ENCODE measurements at regions not wholly inside any gene's neighbourhood (a gene's known extent, or its start where the extent isn't known, plus 50 kb on each side); places are given as distances from the start of the nearest gene placed in this dataset.

DNA sequence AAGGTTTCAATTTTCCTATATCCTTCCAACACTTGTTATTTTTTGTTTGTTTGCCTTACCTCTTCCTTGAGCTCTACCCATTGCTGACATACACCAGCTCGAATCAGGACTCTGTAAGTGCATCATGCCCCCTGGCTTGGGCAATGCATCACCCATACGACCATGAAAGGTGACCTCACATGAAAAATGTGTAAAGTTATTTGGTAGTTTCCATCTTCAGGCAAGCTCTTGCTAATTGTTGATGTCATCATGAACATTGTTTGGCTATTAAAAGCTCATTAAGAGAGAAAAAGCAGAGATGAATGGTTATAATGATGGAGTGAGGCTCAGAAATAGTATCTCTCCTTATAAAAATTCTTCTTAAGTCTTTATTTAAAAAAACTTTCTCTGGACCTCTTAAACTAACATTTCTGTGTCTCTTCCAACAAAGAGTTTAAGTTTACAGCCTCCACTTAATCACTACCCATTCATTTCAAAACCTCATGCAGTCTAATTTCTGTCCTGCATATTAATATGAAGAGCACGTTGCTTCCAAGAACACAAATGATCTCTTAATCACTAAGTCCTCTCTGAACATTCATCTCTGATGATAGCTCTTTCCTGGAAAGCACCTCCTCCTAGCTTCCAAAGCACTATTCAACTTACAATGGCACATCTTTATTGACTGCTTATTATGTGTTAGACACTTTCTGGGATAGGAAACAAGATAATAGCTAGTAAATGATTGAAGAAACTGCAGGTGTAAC, 236.3 kb downstream of the NFKBIZ start:
- DNase-seq: no peak

DNA sequence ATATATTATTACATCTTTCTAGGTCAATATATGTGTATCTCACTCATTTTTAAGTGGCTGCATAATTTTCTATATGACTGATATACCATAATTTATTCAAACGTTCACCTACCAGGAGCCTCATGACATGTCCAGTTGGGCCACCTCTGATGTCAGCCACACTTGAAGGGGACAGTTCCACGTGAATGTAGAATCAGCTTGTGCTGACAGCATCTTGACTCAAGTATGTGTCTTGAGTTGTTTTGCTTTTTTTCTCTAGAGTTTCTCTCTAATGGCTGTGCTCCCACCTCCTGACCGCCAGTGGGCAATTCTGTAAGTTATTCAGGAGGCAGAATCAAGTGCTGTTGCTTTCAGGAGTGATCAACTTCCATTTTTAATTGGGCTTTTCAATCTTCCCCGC, 237.9 kb downstream of the NFKBIZ start:
- DNase-seq: no peak

DNA sequence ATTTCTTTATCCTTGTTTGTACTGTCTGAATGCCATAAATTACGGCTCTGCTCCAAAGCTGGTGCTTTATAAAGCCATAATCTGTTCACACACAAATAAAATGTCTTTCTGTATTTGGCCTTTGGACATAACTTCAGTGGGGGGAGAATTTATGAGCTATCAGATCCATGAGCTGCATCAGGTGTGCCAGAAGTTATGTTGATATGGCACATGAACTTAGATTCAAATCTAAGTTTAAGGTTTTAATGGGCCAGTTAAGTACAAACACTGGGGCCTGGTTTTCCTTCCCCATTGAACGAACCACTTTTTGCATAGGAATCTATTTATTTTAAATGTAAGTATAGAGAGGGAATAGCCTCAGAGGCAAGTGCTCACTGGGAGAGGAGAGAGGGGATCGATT, 239.9 kb downstream of the NFKBIZ start:
- no peak for DNase-seq

DNA sequence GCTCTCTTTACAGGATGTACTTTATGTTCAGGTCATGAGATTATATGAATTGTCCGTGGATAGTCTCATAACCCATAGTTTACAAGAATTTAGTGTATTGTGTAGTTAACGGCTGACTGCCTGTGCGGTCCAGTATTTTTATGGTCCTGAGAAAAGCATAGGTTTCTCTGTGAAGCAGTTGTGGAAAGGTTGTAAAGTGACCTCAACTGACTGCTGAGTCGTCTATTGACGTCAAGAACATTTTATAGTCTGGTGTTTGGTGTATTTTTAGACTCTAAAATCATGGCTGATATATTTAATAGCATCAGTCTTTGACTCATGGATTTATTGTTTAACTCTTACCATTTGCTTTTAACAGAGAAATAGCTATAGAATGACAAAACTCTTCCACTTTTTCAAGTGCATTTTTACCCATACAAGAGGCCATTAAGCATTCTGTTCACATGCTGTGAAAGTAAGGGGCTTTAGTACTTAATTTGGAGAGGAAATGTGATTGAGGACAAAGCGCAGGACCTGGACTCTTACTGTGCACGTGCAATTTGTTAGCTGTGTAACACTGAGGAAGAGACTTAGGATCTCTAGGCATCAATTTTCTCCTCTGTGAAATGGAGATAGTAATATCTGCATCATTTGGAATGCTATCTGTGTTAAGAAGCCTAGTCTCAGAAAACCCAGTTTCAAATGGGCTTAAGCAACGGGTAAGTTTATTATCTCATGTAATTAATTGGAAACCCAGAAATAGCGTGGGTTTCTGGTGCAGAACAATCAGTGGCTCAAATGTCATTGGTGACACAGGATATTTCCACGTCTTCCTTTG, 240.8 kb downstream of the NFKBIZ start:
- DNase-seq: no peak

DNA sequence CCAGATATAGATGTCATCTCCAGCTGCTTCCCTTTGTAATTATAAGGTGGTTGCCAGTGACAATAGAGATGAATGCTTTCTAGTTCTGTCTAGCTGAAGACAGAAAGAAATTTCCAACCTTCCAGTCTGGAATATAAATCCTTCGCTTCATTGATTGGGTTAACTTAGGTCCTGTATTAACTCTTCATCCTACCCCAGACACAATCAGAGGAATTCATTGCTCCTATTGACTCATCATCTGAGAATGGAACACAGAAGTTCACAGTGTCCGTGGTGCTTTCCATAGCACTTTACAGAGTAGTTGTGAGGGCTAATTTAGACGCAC, 241.4 kb downstream of the NFKBIZ start:
- DNase-seq: no peak

DNA sequence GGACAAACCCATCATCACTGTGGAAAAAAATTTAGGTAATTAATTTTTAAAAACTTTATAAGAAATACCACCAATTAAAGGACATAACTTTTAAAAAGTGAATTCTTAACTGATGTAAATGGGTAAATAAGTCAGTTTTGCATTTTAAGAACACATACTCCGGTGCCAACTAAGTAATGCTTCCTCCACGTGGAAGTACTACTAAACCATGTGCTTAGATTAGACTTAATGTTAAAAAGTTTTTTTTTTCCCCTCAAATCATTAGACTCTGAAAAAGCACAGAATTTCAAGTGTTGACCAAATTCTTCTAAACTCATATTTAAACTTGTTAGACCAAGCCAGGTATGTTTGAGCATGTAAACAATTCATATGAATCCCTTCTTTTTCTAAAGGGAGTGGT, 242.0 kb downstream of the NFKBIZ start:
- DNase-seq: no peak

DNA sequence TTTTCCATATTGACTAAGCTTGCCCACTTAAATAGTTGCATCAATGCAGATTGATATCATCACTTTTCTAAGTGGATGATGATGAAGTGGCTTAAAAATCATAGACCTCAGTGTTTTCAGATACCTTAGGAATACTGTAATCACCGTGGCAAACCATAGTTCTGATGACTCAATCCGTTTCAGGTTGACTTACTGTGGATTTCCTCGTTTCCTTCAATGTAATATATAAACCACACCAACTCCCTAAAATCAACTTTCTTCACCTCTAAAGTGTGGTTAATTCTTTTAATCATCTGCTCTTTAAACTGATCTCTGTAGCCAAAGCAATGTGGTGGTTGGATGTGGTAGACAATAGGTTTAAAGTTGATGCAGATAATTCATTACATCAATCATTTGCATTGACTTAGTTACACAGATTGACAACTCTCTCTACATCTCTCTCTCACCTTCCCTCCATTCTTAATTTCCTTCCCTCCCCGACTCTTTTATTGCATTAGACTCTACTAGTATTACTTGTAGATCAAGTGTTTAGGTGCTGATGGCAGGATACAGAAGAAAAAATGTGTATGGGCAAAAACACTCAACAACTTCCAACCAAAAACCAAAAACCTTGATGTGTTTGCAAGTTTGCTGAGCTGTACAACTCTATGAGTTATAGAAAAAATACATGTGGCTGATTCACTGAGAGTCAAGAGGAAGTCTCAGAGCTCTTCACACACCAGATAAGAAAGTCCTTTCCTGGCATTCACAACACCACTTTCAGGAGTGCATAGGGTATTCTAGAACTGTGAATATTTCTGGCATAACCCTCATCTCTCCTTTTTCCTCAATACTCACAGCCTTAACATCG, 243.5 kb downstream of the NFKBIZ start:
- DNase-seq: no peak

DNA sequence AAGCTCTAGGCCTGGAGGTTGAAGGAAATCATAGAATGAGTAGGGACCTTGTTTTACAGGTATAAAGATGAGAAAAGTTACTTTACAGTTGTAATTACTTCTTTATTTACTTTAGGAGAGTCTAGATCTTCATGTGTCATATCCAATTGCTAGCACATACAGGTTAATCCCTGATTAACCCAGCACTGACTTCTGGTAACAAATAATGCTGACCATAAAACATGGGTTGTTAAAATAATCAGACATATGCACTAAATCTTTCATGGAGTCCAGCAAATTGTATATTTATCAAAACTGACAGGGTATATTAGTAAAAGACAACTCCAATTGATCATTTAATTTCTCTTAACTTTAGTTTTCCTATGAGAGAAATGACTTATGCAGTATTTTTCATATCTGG, 245.2 kb downstream of the NFKBIZ start:
- DNase-seq: no peak

DNA sequence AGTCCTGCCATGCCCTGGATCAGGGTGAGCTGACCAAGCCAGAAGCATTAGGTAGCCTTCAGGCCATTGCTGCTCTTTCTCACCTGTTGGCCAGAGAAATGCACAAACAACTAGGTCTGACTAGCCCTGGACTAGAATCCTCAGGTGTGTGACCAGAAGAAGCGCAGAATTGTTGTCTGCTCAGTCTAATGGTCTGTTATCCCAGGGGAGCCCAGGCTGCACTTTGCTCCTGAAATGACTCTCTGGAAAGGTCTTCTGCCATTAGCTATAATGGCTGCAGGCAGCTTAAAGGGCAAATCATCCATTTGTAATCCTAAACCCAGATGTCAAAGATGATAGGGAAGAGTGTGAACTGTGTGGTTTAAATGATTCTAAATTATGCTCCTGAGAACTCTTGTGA, 246.1 kb downstream of the NFKBIZ start:
- no peak for DNase-seq

DNA sequence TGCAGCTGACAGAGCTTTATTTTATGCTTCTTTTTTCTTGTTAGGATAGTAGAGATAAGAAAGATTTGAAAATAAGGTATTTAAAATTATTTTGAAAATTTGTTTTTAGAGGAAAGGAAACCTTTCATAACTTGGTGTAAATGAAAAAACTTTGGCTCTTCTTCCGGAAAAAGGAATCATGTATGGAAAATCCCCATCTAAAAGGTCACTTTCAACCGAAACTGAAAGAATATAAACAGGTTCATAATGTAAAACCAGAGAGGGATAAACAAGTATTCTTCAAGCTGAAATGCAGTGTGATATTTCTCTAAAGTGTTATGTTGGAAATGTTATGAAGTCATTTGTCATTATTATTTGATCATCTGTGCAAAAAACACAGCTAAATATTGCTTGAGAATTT, 246.8 kb downstream of the NFKBIZ start:
- DNase-seq: no peak

DNA sequence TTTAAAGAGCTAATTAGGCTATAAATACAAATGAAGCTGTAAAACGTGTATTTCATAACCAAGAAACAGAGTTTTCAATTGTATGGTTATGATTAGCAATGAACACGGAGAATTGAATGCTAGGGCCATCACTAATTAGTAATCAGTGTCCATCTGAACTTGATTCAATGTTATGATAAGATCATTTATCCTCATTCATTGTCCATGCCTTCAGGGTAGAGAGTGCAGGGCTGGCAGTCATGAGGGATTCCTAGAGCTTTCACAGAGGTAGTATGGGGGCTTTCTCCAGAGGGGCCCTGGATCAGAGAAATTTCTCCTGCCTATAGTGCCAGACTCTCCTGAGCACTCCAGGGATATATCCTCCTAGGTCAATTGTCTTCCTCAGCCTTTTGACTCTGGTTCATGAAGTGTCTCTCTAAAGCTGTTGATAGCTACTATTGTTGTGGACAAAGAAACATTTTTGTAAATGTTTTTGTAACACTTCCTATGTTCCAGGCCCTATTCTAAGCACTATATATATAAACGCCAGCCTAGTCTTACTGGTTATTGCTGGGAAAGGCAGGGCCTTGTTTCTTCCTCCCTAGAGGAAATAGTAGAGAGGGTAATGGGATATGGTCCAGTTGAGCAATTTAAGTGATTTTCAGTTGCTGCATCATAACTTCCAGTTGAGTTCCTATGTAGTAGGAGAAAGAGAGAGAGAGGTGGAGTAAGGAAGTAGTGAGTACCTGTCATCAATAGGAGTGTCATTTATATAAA, 249.0 kb downstream of the NFKBIZ start:
- DNase-seq: no peak

DNA sequence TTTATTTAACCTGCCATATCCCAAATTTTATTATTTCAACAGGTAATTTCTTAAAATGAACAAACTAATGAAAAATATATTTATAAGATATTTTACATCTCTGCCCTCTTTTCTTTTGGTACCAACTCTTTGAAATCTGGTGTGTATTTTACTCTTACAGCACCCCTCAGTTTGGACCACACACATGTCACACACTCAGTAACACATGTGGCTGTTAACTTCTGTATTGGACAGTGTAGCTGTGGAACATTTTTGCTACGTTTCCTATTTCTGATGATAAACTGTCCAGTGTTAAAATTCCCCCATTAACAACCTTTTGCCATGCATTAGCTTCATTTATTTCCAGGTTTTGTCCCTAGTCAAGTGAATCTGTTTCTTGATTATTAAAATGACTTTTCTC, 250.6 kb downstream of the NFKBIZ start:
- DNase-seq: no peak

DNA sequence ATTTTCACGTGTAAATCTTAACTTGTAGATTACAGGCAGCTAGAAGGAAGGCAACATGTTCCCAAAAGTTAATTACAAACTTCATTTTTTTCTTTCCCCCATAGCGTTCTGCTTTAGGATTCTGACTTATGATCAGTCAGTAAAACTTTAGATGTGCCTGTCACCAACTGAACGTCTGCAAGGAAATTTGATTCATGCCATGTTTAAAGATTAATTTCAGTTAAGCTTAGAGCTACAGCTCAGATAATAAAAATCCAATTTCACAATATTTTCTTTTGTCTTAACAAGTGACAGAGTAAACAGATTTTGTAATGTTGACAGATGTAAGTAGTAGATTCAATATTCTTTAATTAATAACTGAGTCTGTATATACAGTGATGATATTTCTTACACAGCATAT, 253.1 kb downstream of the NFKBIZ start:
- DNase-seq: no peak

DNA sequence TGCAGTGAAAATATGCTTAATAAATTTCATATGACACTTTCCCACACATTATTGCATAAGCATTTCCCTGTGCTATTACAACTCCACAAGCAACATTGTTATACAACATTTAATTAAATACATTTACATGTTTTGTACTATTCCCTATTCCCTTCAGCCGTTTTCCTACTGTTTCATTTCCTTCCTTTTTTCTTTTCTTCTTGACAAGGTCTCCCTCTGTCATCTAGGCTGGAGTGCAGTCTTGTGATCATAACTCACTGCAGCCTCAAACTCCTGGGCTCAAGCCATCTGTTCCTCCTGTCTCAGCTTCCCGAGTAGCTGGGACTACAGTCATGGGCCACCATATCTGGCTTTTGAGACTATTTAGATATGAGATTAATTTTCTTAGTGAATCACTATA, 254.7 kb downstream of the NFKBIZ start:
- no peak for DNase-seq

DNA sequence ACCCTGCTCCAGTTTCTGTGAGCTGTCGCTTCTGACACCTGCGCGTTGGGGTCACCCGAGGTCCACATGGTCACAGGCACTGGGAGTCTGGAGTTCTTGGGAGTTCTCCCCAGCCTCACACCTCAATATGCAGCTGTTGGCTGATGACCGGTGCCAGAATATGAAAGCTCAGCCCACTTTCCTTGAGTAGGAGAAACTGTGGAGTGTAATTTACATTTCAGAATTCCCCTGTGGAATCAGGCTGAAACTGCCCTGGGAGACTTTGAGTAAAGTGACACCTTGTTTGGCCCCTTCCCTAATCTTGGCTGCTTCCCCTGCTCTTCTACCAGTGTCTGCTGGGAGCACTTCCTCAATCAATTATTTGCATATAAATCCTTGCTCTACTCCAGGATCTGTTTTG, 255.9 kb downstream of the NFKBIZ start:
- DNase-seq: no peak

DNA sequence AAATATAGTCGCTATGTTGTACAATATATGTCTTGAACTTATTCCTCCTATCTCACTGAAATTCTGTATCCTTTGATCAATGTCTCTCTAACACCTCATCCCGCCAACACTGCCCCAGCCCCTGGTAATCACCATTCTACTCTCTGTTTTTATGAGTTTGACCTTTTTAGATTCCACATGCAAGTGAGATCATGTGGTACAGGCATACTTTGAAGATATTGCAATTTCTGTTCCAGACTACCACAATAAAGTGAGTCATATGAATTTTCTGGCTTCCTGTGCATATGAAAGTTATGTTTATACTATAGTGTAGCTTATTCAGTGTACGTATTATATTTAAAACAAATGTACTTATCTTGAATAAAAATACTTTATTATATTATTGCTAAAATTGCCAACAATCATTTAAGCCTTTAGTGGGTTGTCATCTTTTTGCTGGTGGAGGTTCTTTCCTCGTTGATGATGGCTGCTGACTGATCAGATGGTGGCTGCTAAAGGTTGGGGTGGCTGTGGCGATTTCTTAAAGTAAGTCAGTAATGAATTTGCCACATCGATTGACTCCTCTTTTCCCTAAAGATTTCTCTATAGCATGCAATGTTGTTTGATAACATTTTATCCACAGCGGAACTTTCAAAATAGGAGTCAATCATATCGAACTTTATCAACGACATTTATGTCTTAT, 257.2 kb downstream of the NFKBIZ start:
- DNase-seq: no peak

DNA sequence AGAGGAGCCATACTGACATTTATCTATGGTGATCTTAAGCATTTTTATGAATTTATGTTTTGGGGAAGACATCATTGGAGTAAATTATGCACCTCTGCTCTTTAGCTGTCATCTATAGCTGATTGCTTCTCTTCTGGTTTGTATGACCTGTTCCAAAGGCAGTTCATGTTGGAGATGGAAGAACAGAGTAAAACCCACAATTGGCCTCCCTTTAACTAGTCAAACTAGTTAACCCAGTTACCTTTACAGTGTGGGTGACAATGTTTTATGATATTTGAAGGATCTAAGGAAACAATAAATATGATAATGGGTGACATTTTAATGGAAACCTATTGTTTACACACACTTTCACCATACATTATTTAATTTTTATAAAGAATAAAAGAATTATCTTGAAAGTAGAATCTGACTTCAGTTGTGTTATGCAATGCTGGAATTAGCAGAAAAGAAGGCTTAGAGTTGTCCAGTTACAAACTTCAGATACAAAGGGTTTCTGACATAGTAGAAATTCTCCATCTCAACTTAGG, 263.5 kb downstream of the NFKBIZ start:
- no peak for DNase-seq

DNA sequence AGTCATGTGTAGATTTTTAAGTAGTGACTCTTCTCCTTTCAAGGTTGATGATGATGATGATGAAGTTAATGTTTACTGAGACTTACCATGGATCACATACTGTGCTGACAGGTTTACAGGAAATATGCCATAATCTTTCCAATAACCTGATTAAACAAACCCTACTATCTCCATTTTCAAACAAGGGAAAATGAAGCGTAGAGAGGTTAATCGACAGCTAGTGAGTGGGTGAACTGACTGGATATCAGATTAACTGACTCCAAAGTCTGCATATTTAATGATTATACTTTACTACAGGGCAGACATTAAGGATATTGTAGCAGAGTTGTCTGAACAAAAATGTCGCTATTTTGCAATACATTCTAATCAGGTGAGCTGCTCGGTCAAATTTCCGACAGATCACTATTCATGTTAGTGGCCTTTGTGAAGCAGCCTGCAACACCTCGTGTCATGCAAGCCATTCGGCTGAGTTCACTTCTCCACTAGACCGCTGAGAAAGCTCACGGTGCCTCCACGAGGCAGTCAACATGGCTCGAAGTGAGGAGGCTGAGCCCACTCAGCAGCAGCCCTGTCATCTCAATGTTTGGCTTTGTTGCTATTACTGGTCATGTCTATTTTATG, 264.2 kb downstream of the NFKBIZ start:
- no peak for DNase-seq

DNA sequence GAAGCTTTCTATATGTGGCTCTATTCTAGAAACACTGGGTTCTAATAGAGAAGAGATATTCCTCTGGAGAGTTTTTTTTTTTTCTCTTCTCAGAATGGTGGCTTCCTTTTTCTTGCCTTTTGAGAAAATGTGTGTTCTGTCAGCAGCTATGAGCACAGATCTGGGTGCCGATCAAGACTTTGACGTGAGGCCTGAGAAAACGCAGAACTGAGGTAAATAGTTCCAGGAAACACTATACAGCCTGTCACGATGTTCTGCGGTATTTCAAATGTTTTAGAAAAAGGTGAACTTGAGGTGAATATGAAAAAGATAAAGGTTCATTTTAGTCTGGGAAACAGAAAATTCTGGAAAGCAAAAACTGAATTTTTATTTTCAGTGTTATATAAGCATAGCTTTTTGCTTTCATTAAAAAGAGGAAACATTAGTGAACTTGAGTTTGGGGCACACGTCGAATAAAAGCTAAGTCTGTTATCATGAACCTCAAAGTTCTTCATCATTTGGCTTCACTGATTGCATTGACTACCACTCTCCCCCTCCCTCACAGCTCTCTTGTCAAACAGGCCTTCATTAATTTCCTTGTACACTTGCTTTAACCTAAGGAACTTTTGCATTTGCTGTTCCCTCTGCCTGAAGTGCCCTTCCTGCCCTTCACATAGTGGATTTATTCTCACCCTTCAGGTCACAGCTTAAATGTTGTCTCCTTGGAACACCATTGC, 265.1 kb downstream of the NFKBIZ start:
- peak; percentile 80 for DNase-seq

DNA sequence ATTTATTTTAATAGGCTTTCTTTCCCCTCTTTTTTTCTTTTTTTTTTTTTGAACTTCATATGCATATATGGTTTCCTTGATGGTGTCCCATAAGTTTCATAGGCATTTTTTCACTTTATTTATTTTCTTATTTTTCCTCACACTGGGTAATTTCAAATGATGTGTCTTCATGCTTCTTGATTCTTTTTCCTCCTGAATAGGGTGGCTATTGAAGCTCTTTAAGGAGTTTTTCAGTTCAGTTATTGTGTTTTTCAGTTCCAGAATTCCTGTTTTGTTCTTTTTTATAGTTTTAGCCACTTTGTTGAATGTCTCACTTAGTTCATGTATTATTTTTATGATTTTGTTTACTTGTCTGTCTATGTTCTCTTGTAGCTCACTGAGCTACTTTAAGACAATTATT, 273.2 kb downstream of the NFKBIZ start:
- no peak for DNase-seq

DNA sequence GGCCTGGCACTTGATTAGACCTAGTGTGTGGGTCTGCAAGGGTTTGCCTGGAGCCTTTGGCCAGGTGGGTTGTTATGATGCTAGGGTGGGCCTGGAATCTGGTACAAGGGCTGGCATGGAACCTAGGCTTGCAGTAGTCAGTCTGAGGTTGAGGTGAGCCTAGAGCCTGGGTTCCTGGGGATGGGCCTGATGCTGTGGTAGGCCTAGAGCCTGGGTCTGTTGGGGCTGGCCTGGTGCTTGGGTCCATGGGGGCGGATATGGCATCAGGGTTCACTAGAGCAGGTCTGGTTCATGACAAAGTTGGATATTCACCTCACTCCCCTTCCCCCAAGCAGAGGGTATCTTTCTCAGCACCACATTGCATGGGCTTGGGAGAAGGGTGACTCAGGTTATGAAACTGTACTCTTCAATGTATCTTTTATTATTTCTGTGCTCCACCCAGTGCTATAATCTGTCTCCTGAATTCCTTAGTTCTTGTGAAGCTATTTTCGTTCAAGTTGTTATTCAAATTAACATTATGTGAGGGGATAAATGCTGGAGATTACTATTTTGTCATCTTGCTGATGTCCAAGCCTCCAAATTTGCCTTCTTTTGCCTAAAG, 274.4 kb downstream of the NFKBIZ start:
- DNase-seq: no peak

Measured in CD4-positive, alpha-beta T cell treated with Interleukin-15 for 1 hour (primary cell).